Neuron (in vitro differentiated cells): ENCODE measurements at regions not wholly inside any gene's neighbourhood (a gene's known extent, or its start where the extent isn't known, plus 50 kb on each side); places are given as distances from the start of the nearest gene placed in this dataset.

Experiments used
- H2AFZ ChIP-seq: one replicate; pipeline ENCODE4 v1.6.1; 2013; ENCODE audit warnings: low read depth, mild to moderate bottlenecking, inconsistent platforms, low read length, moderate library complexity
- H3K27me3 ChIP-seq: one replicate; pipeline ENCODE4 v1.6.1; 2013; ENCODE audit warnings: low read length; ENCODE audit not compliant: insufficient read depth
- H3K36me3 ChIP-seq: one replicate; pipeline ENCODE4 v1.6.1; 2013; ENCODE audit warnings: low read length; ENCODE audit not compliant: insufficient read depth
- H3K4me1 ChIP-seq: one replicate; pipeline ENCODE4 v1.6.1; 2013; ENCODE audit warnings: low read length; ENCODE audit not compliant: insufficient read depth
- H3K4me3 ChIP-seq: 2 replicates; pipeline ENCODE4 v1.5.1; 2013; ENCODE audit warnings: mild to moderate bottlenecking, low read length, moderate library complexity
- H3K9me3 ChIP-seq: one replicate; pipeline ENCODE4 v1.6.1; 2013; ENCODE audit warnings: low read length

DNA sequence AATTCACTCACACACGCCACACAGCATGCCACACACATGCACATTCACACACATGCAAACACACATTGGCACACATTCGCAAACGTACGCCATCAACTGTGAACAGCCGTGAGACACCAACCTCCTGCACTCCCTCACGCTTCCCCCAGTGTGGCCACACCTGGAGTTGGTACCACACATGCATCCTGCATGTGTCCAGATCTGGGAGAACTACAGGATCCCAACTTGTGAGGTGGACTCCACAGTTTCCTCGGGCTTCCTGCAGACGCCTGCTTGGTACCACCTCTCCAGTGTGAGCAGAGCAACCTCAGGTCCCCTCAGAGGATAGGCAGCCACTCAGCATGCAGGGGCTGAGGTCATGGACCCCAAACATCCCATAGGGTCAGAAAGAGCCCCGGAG lies 239.0 kb downstream of the EIPR1 start:
- Histone ChIP-seq H3K9me3 (peaks cover 2% of the 10 kb centered on the region), H2AFZ (no peak overlapping the region), H3K27me3 (no peaks in the 10 kb centered on the region), H3K4me1 (peaks cover 11% of the 10 kb centered on the region), H3K36me3 (no peaks in the 10 kb centered on the region), H3K4me3 (no peak overlapping the region)

DNA sequence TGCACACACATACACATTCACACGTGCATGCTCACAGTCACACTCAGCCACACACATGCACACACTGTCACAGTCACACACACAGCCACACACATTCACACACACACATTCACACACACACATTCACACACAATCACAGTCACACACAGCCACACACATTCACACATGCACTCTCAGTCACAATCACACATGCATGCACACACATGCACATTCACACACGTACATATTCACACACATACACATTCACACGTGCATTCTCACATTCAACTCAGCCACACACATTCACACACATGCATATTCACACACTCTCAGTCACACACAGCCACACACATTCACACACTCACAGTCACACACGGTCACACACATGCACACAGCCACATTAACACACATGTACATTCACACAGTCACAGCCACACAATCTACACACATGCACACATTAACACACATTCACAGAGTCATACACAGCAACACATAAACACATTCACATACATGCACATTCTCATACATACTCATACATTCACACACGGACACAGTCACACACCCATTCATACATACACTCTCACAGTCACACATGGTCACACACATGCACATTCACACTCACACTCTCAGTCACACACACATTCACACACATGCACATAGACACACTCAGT lies 239.8 kb downstream of the EIPR1 start:
- Histone ChIP-seq H3K27me3 (no peaks in the 10 kb centered on the region), H3K36me3 (no peaks in the 10 kb centered on the region), H3K4me1 (peaks cover 3% of the 10 kb centered on the region), H3K9me3 (peaks cover 2% of the 10 kb centered on the region), H3K4me3 (no peak overlapping the region), H2AFZ (no peak overlapping the region)

DNA sequence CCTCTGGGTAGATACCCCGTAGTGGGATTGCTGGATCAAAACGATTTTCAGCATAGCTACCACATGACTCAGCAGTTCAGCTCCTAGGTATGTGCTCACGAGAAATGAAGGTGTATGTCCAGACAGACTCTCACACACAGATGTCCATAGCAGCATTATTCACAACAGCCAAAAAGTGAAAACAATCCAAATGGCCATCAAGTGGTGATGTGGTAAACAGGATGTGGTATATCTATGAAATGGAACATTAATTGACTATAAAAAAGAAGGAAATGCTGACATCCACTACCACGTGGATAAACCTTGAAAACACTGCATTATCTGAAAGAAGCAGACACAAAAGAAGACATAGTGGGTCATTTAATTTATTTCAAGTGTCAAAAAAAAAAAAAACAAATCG lies 241.9 kb downstream of the EIPR1 start:
- peaks cover 10% of the 10 kb centered on the region for H3K4me1 ChIP-seq
- no peaks in the 10 kb centered on the region for H3K9me3 ChIP-seq
- no peak overlapping the region for H3K4me3 ChIP-seq
- H2AFZ ChIP-seq = no peak overlapping the region
- H3K27me3 ChIP-seq = no peaks in the 10 kb centered on the region
- no peaks in the 10 kb centered on the region for H3K36me3 ChIP-seq

DNA sequence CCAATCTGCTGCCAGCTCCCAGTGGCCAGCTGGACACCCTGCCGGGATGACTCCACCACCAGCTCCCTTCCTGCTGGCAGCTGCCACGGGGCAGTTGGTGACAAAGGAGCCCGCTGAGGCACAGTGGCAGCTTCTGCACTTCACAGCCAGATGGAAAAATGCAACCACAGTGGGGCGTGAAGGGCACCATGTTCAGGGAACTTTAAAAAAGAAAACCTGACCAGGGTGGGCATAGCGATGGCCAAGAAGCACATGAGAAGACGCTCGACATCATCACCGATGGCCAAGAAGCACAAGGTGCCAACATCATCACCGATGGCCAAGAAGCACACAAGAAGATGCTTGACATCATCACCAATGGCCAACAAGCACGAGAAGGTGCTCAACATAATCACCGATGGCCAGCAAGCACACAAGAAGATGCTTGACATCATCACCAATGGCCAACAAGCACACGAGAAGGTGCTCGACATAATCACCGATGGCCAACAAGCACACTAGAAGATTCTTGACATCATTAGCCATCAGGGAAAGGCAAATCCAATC lies 243.5 kb downstream of the EIPR1 start:
- no peaks in the 10 kb centered on the region for H3K9me3 ChIP-seq
- H3K27me3 ChIP-seq = no peaks in the 10 kb centered on the region
- H3K4me3 ChIP-seq = no peak overlapping the region
- H3K36me3 ChIP-seq = no peaks in the 10 kb centered on the region
- H3K4me1 ChIP-seq = peaks cover 10% of the 10 kb centered on the region
- H2AFZ ChIP-seq = no peak overlapping the region

DNA sequence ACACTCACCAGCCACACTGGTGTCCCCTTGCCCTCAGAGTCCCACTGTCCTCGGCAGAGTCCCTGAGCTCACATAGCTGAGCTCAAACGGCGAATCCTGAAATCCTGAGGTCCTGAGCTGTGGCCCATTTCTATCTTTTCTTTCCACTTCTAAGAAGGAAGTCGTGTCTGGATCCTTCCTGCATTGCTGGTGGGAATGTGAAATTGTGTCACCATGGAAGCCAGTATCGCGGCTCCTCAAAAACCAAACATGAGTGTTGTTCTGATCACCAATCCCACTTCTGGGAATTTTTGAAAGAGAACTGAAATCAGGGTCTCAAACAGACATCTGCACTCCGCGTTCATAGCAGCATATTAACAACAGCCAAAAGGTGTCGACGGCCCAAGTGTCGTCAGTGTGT lies 244.7 kb downstream of the EIPR1 start:
- H3K27me3 ChIP-seq = no peaks in the 10 kb centered on the region
- peaks cover 10% of the 10 kb centered on the region for H3K4me1 ChIP-seq
- no peaks in the 10 kb centered on the region for H3K36me3 ChIP-seq
- no peak overlapping the region for H3K4me3 ChIP-seq
- no peaks in the 10 kb centered on the region for H3K9me3 ChIP-seq
- H2AFZ ChIP-seq = no peak overlapping the region

DNA sequence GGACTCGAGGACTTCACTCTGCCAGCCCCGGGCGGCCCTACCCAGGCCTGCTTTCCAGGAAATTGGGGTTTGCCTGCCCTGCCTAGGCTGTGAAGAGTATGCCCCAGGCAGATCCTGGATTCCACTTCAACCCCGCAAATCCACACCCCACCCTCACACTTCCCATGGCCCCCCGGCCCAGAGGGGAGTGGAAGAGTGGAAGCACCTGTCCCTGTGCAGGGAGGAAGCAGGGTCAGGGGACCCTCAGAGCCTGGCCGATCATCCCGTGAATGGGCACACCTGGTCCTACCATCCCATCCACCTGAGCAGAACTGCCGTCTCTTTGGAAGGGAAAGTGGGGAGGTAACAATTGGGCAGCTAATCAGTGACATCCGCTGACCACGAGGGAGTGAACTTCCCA lies 245.2 kb downstream of the EIPR1 start:
- no peaks in the 10 kb centered on the region for H3K27me3 ChIP-seq
- H3K4me1 ChIP-seq = peaks cover 10% of the 10 kb centered on the region
- no peaks in the 10 kb centered on the region for H3K9me3 ChIP-seq
- H3K4me3 ChIP-seq = no peak overlapping the region
- no peaks in the 10 kb centered on the region for H3K36me3 ChIP-seq
- no peak overlapping the region for H2AFZ ChIP-seq

DNA sequence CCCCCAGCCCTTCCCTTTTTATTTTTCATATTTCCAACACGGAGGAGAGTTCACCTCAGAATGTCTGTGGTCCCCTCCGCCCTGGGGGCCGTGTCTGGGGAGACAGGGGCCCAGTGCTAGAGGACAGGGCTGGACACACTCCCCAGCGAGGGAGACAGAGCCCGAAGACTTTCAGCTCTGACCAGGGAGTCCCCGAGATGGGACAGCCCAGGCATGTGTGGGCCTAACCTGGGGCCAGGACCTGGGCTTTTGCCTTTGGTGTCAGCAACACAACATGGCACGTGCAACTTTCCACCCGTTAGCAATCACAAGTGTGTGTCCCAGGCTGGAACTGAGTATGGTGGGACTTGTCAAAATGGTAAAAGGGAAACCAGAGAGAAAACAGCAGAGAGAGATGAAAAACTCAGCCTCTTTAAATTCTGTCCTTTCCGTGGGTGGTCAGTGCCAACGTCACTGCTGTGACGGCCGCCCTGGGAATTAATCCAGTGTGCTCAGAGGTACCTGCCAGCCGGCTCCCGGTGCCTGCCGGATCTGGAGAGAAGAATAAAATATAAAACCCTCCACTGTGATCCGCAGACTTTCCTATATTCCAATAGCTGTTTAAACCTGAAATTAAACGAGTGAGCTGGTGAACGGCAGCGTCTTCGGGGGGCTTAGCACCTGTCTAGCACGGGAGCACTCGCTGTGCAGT lies 245.8 kb downstream of the EIPR1 start:
- Histone ChIP-seq H2AFZ (no peak overlapping the region), H3K4me3 (no peak overlapping the region), H3K9me3 (no peaks in the 10 kb centered on the region), H3K27me3 (no peaks in the 10 kb centered on the region), H3K4me1 (peaks cover 10% of the 10 kb centered on the region), H3K36me3 (no peaks in the 10 kb centered on the region)

DNA sequence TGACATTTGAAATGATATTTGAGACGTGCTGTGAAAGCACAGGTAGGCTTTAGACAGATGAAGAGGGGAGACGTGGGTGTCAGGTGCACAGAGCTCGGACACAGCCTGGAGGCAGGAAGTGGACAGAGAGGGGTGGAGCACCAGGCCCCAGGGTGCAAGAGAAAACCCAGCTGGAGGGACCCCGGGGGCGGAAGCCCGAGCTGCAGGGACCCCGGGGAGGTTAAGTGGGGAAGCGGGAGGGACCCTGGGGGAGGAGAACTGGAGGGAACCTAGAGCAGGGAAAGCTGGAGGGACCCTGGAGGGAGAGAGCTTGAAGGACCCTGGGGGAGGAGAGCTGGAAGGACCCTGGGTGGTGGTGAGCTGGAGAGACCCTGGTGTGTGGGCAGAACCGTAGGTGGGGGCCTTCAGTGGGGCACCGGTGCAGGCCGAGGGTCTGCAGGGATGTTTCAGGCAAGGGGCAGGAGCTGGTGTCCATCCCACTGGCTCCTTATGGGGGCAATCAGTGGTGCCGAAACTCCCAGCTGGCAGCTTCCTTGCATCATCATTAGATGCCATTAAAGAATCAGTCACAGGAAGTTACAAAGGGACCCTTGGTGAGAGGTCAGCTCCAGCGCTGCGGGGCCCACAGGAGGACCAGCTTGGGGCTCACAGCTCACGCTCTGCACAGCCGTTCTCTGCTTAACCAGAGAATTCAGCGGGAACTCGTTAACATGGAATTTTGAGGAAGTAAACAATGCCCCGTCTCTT lies 246.6 kb downstream of the EIPR1 start:
- no peak overlapping the region for H2AFZ ChIP-seq
- peaks cover 10% of the 10 kb centered on the region for H3K4me1 ChIP-seq
- H3K9me3 ChIP-seq = no peaks in the 10 kb centered on the region
- no peaks in the 10 kb centered on the region for H3K27me3 ChIP-seq
- H3K4me3 ChIP-seq = no peak overlapping the region
- no peaks in the 10 kb centered on the region for H3K36me3 ChIP-seq

DNA sequence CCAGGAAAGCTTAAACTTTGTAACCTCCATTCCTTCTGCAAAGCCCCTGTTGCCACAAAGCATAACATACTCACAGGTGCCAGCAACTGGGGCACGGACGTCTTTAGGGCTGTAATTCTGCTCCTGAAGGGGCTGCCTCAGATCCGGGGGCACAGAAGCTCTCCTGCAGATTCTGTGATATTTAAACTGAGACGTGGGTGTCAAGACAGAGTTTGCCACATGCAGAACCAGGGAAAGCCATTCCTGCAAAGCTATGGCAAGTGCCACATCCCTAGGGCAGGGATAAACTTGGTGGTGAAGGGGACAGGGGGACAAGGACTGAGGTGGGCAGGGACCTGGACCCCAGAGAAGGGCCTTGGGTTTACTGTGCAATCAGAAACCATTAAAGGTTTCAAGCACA lies 247.2 kb downstream of the EIPR1 start:
- H2AFZ ChIP-seq = no peak overlapping the region
- no peaks in the 10 kb centered on the region for H3K36me3 ChIP-seq
- H3K9me3 ChIP-seq = no peaks in the 10 kb centered on the region
- no peak overlapping the region for H3K4me3 ChIP-seq
- no peaks in the 10 kb centered on the region for H3K27me3 ChIP-seq
- peaks cover 10% of the 10 kb centered on the region for H3K4me1 ChIP-seq

DNA sequence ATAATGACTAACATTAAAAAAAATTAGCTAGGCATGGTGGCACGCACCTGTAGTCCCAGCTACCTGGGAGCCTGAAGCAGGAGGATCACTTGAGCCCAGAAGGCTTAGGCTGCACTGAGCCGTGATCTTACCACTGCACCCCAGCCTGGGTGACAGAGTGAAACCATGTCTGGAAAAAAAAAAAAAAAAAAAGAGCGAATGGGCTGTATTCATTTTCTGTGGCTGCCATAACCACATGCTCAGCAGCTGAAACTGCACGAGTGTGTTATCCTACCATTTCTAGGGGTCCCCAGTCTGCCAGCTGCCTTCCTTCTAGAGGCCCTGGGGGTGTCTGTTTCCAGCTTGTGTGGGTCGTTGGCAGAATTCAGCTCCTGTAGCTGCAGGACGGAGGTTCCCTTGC lies 247.8 kb downstream of the EIPR1 start:
- Histone ChIP-seq H3K27me3 (no peaks in the 10 kb centered on the region), H3K9me3 (no peaks in the 10 kb centered on the region), H3K4me1 (peaks cover 14% of the 10 kb centered on the region), H3K4me3 (no peak overlapping the region), H2AFZ (no peak overlapping the region), H3K36me3 (no peaks in the 10 kb centered on the region)

DNA sequence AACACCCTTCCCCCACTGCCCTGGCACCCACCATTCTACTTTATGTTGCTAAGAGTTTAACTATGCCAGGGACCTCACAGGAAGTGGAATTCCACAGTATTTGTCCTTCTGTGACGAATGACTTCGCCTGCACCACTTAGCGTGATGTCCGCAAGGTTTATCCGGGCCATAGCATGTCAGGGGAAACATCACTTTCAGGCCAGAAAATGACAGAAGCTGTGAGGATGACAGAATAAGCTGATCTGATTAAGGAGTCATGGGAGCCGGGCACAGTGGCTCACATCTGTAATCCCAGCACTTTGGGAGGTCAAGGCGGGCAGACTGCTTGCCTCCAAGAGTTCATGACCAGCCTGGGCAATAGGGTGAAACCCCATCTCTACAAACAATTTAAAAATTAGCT lies 248.8 kb downstream of the EIPR1 start:
- no peak overlapping the region for H2AFZ ChIP-seq
- H3K27me3 ChIP-seq = no peaks in the 10 kb centered on the region

DNA sequence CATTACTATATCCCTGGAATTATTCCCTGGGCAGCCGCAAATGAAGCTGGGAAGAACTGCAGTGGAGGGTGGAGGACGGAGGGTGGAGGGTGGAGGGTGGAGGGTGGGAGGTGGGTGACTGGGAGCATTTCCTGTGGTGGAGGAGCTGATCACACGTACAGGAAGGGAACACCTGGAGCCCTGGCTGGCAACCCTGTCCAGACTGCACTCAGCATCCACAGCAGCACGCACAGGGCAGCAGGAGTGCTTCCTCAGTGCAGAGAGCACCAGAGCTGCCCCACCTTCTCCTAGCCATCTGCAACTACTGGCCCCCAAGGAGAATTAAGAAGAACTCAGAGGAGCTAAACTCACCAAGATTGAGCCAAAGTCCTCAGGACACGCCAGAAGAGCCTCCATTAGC lies 249.9 kb downstream of the EIPR1 start:
- H3K9me3 ChIP-seq = no peaks in the 10 kb centered on the region
- H2AFZ ChIP-seq = no peak overlapping the region
- H3K4me3 ChIP-seq = no peak overlapping the region
- H3K4me1 ChIP-seq = peaks cover 15% of the 10 kb centered on the region
- H3K27me3 ChIP-seq = no peaks in the 10 kb centered on the region
- H3K36me3 ChIP-seq = no peaks in the 10 kb centered on the region

More for the DNA sequence above, 248.8 kb downstream of the EIPR1 start:
- Histone ChIP-seq H3K4me1 (peaks cover 15% of the 10 kb centered on the region), H3K9me3 (no peaks in the 10 kb centered on the region), H3K4me3 (no peak overlapping the region), H3K36me3 (no peaks in the 10 kb centered on the region)

DNA sequence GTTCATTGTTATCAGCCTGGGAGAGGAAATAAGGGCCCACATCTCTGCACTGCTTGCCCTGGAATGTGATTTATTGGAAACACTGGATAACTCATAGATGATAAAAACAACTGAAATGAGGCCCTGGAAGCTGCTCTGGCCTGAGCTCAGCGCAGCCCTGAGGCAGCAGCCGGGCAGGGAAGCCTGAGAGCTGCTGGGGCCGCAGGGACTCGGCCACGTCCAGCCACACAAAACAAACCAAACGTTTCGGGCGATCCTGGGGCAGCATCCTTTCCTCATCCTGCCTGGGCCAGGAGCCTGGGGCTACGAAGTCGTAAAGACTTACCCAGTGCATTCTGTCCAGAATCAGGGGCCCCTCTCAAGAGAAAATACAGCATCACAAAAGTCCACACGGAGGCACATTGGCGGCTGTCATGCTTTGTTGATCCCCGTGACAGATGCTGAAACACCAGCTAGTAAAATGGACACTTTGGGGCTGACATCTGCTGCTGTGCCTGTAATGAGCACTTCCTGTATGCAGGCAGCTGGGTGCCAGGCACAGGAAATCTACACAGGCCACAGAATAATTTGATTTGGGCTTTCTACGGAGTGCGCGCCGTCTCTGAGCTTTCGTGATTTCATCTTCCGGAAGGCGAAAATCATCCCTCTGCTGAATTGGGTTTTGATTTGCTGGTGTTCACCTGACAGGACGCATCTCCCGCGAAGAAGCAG lies 250.6 kb downstream of the EIPR1 start:
- H3K4me1 ChIP-seq = peaks cover 15% of the 10 kb centered on the region
- H3K4me3 ChIP-seq = no peak overlapping the region
- H3K9me3 ChIP-seq = no peaks in the 10 kb centered on the region
- H3K27me3 ChIP-seq = no peaks in the 10 kb centered on the region
- H3K36me3 ChIP-seq = no peaks in the 10 kb centered on the region
- H2AFZ ChIP-seq = no peak overlapping the region
